Skeletal muscle satellite cell (primary cell): ENCODE measurements at regions not wholly inside any gene's neighbourhood (a gene's known extent, or its start where the extent isn't known, plus 50 kb on each side); places are given as distances from the start of the nearest gene placed in this dataset.

Experiments used
- H3K27me3 ChIP-seq: 2 replicates; pipeline ENCODE4 v1.7.0; 2013; ENCODE audit warnings: low read length; ENCODE audit not compliant: control insufficient read depth, insufficient read depth
- H3K36me3 ChIP-seq: 2 replicates; pipeline ENCODE4 v1.7.0; 2013; ENCODE audit warnings: mild to moderate bottlenecking, control low read depth, low read length; ENCODE audit not compliant: insufficient read depth
- H3K4me1 ChIP-seq: 2 replicates; pipeline ENCODE4 v1.7.0; 2013; ENCODE audit warnings: low read length; ENCODE audit not compliant: control insufficient read depth, insufficient read depth
- H3K4me2 ChIP-seq: 2 replicates; pipeline ENCODE4 v1.7.0; 2013; ENCODE audit warnings: mild to moderate bottlenecking, low read length
- H3K4me3 ChIP-seq: 2 replicates; pipeline ENCODE4 v1.7.0; 2013; ENCODE audit warnings: low read length
- H3K9ac ChIP-seq: 2 replicates; pipeline ENCODE4 v1.7.0; 2013; ENCODE audit warnings: mild to moderate bottlenecking, low read depth, low read length, moderate library complexity
- H3K9me3 ChIP-seq: replicated peaks from 2 replicates; pipeline ENCODE4 v1.7.0; 2013; ENCODE audit warnings: mild to moderate bottlenecking, control low read depth, low read length

DNA sequence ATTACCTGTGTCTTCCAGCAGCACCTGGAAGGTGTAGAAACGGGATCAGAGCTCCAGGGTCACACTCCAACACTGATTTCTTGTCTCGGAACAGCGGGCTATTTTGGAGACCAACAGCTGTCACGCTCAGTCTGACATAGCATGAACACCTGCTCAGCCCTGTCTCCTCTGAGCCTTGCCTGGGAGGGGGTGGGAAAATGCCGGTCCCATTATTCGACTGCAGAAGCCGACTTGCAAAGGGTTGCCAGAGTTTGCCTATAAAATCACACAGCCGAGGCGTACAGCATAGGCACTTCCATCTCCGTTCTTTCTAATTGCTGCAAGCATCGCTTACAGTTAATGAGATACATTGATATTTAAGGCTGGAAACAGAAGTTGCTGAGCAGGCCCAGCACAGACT, 300.8 kb upstream of the MSX2 start:
- Histone ChIP-seq H3K4me2 (no peak overlapping the region), H3K4me1 (no peaks in the 10 kb centered on the region), H3K27me3 (no peaks in the 10 kb centered on the region), H3K9ac (no peak overlapping the region), H3K9me3 (no peaks in the 10 kb centered on the region), H3K4me3 (no peak overlapping the region), H3K36me3 (no peaks in the 10 kb centered on the region)

DNA sequence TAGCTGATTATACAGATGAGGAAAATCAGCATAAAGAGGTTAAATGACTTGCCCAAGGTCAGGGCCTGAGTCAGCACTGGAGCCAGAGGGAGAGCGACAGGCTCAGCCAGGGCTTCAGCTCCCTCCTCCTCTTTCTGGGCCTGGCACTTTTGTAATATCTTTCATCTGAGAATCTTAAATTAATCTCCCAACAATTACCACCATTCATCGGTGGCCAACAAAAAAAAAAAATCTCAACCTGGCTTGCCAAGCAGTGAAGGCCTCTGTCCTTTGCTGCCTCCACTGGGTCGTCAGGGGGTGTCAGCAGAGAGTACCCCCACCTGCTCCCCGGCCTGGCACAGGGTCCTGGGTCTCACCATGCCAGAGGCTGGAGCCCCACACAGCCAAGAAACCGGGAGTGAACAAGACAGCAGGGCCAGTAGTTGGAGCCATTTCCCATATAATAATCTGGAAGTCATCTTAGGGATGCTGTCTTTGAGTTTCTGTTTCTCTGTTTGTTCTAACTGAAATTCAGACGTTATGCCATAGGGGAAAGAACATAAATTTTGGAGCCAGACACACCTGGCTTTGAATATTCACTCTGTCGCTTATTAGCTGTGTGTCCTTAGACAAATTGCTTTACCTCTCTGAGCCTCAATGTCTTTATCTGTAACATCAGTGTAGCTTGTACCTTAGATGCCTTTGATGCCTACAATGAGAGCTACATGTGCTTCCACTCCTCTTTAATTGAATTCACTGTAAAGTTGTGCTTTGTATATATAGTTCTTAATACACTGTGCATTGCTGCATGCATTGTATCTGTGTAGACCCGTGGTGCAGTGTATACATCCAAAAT, 299.9 kb upstream of the MSX2 start:
- no peaks in the 10 kb centered on the region for H3K36me3 ChIP-seq
- no peaks in the 10 kb centered on the region for H3K27me3 ChIP-seq
- H3K9ac ChIP-seq = no peak overlapping the region
- peaks cover under 1% of the 10 kb centered on the region for H3K9me3 ChIP-seq
- H3K4me3 ChIP-seq = no peak overlapping the region
- no peaks in the 10 kb centered on the region for H3K4me1 ChIP-seq
- H3K4me2 ChIP-seq = no peak overlapping the region

- Histone ChIP-seq H3K36me3 (no peaks in the 10 kb centered on the region), H3K27me3 (no peaks in the 10 kb centered on the region), H3K4me2 (no peak overlapping the region), H3K9me3 (peaks cover 2% of the 10 kb centered on the region), H3K9ac (no peak overlapping the region), H3K4me3 (no peak overlapping the region), H3K4me1 (no peaks in the 10 kb centered on the region)
Observed at GRCh38 chr5:174425271-174425963, 299.0 kb upstream of the MSX2 start.

GRCh38 chr5:174425964-174426290, 298.5 kb upstream of the MSX2 start:
- Histone ChIP-seq H3K9me3 (peaks cover 2% of the 10 kb centered on the region), H3K9ac (no peak overlapping the region), H3K36me3 (no peaks in the 10 kb centered on the region), H3K27me3 (no peaks in the 10 kb centered on the region), H3K4me1 (no peaks in the 10 kb centered on the region), H3K4me3 (no peak overlapping the region), H3K4me2 (no peak overlapping the region)

DNA sequence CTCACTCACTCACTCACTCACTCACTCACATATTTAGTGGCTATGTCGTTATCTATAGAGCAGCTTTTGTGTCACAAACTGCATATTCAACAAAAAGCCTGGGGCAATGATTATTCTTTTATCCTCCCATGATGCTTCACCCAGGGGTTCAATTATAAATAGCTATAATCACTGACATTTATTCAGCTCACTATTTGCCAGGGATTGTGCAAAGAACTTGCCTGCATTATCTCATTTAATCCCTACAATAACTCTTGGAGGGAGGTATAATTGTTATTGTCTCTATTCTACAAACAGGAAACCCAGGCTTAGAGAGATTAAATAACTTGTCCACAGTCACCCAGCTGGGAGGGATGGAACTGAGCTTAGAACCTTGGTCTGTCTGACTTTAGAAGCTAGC, 298.0 kb upstream of the MSX2 start:
- H3K27me3 ChIP-seq = no peaks in the 10 kb centered on the region
- no peaks in the 10 kb centered on the region for H3K4me1 ChIP-seq
- no peaks in the 10 kb centered on the region for H3K36me3 ChIP-seq
- H3K4me2 ChIP-seq = no peak overlapping the region
- no peak overlapping the region for H3K4me3 ChIP-seq
- H3K9ac ChIP-seq = no peak overlapping the region
- peaks cover 2% of the 10 kb centered on the region for H3K9me3 ChIP-seq

- Histone ChIP-seq H3K9ac (no peak overlapping the region), H3K4me1 (no peaks in the 10 kb centered on the region), H3K36me3 (no peaks in the 10 kb centered on the region), H3K27me3 (no peaks in the 10 kb centered on the region), H3K9me3 (peaks cover 2% of the 10 kb centered on the region), H3K4me2 (no peak overlapping the region), H3K4me3 (no peak overlapping the region)
Observed at GRCh38 chr5:174426851-174427250, 297.5 kb upstream of the MSX2 start.

GRCh38 chr5:174427304-174427703, 297.1 kb upstream of the MSX2 start:
- H3K4me2 ChIP-seq = no peak overlapping the region
- H3K9ac ChIP-seq = no peak overlapping the region
- no peaks in the 10 kb centered on the region for H3K36me3 ChIP-seq
- no peak overlapping the region for H3K4me3 ChIP-seq
- H3K4me1 ChIP-seq = no peaks in the 10 kb centered on the region
- no peaks in the 10 kb centered on the region for H3K27me3 ChIP-seq
- peaks cover 2% of the 10 kb centered on the region for H3K9me3 ChIP-seq

- Histone ChIP-seq H3K27me3 (no peaks in the 10 kb centered on the region), H3K9ac (no peak overlapping the region), H3K4me1 (no peaks in the 10 kb centered on the region), H3K4me2 (no peak overlapping the region), H3K4me3 (no peak overlapping the region), H3K36me3 (no peaks in the 10 kb centered on the region), H3K9me3 (peaks cover 2% of the 10 kb centered on the region)
Observed at GRCh38 chr5:174428895-174429294, 295.5 kb upstream of the MSX2 start.

DNA sequence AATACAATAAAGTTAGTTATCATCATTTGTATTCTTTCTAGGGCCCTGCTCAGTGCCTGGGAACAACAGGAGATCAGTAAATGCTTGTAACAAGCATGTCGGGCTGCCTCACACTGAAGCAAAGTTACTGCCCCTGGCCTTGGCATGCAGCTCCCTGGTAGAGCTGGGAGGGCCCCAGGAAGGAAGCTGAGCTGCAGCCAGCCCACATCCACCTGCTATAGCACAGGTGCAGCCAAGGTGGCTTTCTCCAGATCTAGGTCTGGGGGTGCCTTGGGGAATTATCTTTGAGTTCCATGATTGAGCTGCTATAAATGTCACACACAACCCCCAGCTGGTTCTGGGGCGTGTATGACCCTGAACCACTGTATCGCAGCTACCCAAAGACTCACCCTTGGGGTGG, 293.4 kb upstream of the MSX2 start:
- Histone ChIP-seq H3K27me3 (no peaks in the 10 kb centered on the region), H3K36me3 (no peaks in the 10 kb centered on the region), H3K9me3 (peaks cover 2% of the 10 kb centered on the region), H3K4me1 (no peaks in the 10 kb centered on the region), H3K4me3 (no peak overlapping the region), H3K4me2 (no peak overlapping the region), H3K9ac (no peak overlapping the region)

DNA sequence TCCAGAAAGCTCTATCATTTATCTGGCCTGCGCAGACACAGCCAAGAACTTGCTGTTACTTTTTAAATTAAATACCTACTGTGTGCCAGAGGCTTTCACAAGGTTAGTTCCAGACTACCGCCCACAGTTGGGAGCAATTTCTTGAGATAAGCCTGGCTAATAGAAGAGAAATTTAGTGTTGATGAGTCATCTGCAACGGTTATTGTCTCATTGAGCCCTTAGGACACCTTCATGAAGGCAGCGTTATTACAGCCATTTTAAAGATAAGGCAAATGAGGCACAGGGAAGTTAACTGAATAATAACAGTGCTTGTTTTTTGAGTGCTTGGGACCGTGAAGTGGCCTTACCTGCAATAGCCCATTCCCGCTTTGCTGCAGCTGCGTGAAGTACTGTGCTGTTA, 292.9 kb upstream of the MSX2 start:
- no peaks in the 10 kb centered on the region for H3K27me3 ChIP-seq
- H3K4me1 ChIP-seq = no peaks in the 10 kb centered on the region
- peaks cover 2% of the 10 kb centered on the region for H3K9me3 ChIP-seq
- H3K4me2 ChIP-seq = no peak overlapping the region
- no peaks in the 10 kb centered on the region for H3K36me3 ChIP-seq
- H3K9ac ChIP-seq = no peak overlapping the region
- no peak overlapping the region for H3K4me3 ChIP-seq

DNA sequence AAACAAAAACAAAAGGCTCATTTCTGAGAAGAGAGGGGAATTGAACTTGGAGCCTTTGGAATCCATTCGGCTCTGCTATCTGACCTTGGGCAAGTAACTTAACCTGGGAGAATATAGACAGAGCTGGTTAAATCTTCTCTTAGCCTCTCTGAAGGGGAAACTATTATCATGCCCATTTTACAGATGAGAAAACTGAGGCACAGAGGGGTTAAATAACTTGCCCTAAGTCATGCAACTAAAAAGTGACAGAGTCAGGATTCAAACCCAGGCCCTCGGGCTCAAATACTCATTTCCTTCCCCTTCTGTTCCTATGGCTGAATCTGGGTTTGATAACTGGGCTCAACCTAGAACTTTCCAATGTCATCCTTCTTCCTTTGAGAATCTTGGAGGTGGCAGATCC, 291.3 kb upstream of the MSX2 start:
- Histone ChIP-seq H3K9ac (no peak overlapping the region), H3K4me1 (no peaks in the 10 kb centered on the region), H3K9me3 (peaks cover 2% of the 10 kb centered on the region), H3K4me3 (no peak overlapping the region), H3K36me3 (no peaks in the 10 kb centered on the region), H3K27me3 (no peaks in the 10 kb centered on the region), H3K4me2 (no peak overlapping the region)

GRCh38 chr5:174436750-174437149, 287.6 kb upstream of the MSX2 start:
- Histone ChIP-seq H3K9me3 (no peaks in the 10 kb centered on the region), H3K27me3 (no peaks in the 10 kb centered on the region), H3K9ac (no peak overlapping the region), H3K4me3 (no peak overlapping the region), H3K4me1 (no peaks in the 10 kb centered on the region), H3K4me2 (no peak overlapping the region), H3K36me3 (no peaks in the 10 kb centered on the region)
